Amniotic stem cell (primary cell): ENCODE measurements at regions not wholly inside any gene's neighbourhood (a gene's known extent, or its start where the extent isn't known, plus 50 kb on each side); places are given as distances from the start of the nearest gene placed in this dataset.
A peak's percentile ranks its signal among the peaks of the same experiment; 100 is the strongest.
"Not testable (repeated sequence)": the region's sequence is repeated elsewhere in the genome, so short reads cannot be mapped to it uniquely, and the experiment has no call there.

Source experiments
- DNase-seq: peaks from one replicate; lab custom pipeline; 2025; lab: John Stamatoyannopoulos, UW

DNA sequence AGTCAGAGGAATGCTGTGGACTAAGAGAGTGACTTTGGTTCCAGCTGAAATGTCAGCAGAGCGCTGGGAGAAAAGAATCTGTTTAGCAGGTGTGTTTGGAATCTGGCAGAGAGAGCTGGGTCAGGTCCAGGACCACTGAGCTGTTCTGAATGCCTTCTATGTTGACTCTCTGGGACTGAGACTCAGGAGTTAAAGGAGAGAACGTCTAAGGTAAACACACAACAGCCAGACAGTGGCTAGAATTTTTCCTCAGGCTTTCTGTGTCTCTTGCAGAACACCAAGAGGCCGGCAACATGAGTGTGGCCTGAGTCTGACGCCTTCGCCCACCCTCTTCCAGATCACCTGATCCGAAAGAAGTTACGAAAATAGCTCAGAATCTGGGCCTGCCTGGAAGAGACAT is 107.2 kb upstream of the ZNF462 start:
- no peak for DNase-seq

DNA sequence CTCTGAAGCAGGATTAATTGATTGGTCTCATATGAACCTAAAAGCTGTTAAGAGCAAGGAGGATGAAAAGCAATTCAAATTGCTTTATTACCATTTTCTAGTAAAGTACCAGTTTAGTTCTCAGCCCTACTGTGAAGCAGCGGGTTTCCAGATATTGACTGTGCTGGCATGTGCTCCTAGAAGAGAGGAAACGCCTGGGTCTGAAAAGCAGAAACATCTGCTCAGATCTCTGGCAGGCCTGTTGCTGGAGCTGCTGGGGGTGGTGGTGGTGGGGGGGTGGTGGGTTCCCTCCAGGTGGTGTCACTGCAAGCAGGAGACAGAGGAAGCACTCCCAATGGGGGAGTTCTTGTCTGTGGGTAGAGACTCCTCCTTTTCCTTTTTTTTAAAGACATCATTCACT is 105.5 kb upstream of the ZNF462 start:
- DNase-seq: no peak

DNA sequence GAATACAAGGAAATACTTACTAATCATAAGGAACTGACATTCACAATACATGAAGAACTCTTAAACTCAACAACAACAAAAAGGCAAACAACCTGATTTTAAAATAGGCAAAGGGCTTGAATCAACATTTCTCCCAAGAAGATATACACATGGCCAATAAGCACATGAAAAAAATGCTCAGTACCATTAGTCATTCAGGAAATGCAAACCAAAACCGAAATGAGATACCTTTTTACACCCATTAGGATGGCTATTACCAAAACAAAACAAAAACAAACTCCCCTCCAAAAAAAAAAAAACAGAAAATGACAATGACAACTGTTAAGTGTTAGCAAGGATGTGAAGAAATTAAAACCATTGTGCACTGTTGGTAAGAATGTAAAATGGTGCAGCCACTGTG is 104.1 kb upstream of the ZNF462 start:
- DNase-seq: no peak

GRCh38 chr9:106761493-106761892 is 101.5 kb upstream of the ZNF462 start:
- no peak for DNase-seq

DNA sequence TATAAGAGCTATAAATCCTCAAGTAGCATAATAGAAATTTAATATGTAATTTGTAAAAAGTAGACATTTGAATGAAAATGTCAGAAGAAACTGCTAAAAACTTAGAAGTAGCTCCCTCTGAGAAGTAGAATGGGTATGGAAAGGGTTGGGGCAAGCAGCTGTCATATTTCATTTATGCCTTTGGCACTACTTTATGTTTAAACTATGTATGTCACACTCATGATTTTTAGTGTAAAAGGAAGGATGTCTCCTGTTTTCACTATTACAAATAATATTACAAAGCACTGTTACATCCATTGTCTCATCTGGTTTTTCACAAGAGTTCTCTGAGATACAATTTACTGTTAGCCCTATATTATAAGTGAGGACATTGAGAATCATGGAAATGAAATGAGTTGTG is 96.3 kb upstream of the ZNF462 start:
- no peak for DNase-seq

- DNase-seq: no peak
Observed at GRCh38 chr9:106769331-106769730, 93.6 kb upstream of the ZNF462 start.

GRCh38 chr9:106771608-106772007 is 91.4 kb upstream of the ZNF462 start:
- no peak for DNase-seq

DNA sequence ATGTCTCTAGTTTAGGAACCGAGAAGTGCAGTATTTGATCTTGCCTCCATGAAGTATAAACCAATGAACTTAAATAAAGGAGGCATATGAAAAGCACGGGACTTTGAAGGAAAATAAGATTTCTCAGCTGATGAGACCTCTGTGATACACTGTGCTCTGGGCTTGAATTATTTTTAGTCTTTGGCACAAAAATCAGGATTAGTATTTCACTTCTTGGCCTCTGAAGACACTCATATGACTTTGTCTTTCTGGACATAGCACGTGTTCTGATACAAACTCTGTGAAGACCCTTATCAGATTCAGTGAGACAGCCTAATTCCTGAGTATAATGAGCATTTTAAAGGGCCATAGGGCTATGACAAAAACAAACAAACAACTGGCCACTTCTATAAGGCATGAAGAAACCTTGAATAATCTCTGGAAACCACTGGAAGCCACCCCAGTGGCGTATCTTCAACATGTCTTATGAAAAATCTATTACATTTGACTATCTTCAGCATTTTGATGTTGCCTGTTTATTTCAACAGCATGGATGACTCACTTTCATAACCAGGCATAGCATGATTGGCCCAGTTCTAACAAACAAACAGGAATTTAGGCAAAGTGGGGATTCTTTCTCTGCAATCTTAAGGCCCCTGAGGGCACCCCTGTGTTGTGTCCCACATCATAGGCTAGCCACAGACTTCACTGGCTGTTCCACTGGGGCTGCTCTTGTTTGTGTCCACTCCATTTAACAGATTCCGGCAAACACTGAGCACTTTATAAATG is 90.3 kb upstream of the ZNF462 start:
- no peak for DNase-seq

GRCh38 chr9:106773750-106774149 is 89.2 kb upstream of the ZNF462 start:
- DNase-seq: no peak

DNA sequence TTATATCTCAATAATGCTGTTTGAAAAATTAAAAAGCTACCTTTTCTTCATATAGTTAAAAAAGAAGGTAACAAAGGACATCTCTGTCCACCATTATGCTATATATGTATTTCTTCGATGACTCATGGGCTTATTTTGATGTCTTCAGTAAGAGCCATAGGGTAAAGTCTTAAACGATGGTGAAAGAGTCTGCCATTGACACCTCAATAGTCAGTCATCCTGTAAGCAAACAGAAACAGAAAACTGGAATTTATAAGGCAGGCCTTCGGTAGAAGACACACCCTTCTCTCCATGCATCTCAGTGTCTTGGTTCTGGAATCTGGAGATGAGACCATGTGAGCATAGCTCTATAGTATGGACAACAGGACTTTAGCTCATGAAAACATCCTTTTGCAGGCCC is 87.0 kb upstream of the ZNF462 start:
- no peak for DNase-seq

GRCh38 chr9:106779796-106780195 is 83.2 kb upstream of the ZNF462 start:
- DNase-seq: no peak

GRCh38 chr9:106783121-106783520 is 79.8 kb upstream of the ZNF462 start:
- no peak for DNase-seq

DNA sequence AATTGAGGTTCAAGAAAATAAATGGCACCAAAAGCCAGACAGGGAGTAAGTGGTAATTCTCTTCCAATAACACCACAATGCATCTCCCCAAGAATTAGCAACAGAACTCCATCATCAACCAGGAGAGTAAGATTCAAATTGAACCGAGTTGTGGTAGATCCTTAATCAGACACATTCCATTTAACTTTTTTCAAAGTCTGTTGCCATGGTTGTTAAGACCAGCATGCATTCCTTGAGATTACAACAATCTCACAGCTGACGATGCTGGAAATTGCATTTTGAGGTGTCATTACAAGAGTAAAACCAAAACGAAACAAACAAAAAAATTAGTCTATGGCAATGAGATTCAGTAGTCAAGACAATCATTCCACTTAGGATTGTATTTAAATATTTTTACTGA is 78.9 kb upstream of the ZNF462 start:
- DNase-seq: no peak

GRCh38 chr9:106785200-106785599 is 77.8 kb upstream of the ZNF462 start:
- no peak for DNase-seq

DNA sequence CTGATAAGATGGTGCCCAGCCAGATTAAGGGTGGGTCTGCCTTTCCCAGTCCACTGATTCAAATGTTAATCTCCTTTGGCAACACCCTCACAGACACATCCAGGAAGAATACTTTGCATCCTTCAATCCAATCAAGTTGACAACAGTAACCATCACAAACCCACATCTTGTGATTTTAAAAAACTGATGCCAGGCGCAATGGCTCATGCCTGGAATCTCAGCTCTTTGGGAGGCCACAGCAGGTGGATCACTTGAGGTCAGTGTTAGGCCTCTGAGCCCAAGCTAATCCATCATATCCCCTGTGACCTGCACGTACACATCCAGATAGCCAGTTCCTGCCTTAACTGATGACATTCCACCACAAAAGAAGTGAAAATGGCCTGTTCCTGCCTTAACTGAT is 74.9 kb upstream of the ZNF462 start:
- DNase-seq: not testable (repeated sequence)

DNA sequence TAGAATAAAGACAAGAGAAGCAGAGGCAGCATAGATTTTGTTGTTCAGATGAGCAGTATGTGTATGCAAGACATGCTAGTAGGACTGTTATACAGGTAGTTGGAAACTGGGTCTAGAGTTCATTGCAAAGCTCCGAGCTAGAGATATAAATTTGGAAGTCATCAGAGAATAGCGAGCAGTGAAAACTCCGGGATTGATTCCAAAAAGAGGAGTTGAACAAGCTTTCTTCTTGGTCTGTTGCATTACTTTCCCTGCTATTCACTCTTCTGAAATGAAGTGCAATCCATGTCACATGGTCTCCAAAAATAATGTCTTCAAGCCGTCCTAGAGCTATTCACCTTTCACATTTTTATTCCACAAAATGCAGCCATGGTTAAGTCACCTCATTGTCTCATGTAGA is 67.9 kb upstream of the ZNF462 start:
- no peak for DNase-seq

DNA sequence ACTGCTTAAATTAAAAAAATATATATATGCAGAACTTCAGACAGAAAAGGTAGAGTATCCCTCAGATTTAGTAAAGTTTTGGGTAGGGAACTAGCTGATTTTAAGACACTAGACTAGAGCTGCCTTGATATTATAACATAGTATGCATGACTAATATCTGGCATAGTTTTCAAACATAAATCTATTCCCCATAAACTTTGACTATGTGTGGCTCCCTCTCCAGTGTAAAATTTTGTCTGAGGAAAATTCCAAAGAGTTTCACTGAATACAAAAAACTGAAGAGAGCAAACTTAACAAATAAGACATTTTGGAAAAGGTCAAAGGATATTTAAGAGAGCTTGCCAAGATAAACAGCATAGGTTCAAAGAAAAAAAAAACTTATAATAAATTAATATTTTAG is 66.2 kb upstream of the ZNF462 start:
- no peak for DNase-seq

- DNase-seq: no peak
Observed at GRCh38 chr9:106797299-106797698, 65.7 kb upstream of the ZNF462 start.

GRCh38 chr9:106798016-106798799 is 64.8 kb upstream of the ZNF462 start:
- DNase-seq: no peak

DNA sequence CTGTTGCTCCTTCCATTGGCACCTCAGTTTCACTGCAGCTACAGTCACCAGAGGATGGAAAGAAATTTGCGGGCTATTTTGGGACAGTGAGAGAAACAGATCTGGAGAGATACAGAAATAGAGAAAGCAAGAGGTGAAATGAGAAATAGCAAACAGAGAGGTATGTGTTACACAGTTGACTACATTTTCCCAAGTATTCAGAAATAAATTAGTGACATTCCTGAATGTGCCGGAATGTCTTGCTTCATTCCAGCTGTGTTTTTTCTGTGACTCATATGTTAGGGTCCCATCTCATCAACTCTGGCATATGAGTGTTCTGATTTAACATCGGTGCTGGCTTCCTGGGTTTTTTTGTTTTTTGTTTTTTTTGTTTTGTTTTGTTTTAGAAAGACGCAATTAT is 63.8 kb upstream of the ZNF462 start:
- peak; percentile 18 for DNase-seq

GRCh38 chr9:106800701-106801270 is 62.2 kb upstream of the ZNF462 start:
- peak; percentile 34 for DNase-seq

DNA sequence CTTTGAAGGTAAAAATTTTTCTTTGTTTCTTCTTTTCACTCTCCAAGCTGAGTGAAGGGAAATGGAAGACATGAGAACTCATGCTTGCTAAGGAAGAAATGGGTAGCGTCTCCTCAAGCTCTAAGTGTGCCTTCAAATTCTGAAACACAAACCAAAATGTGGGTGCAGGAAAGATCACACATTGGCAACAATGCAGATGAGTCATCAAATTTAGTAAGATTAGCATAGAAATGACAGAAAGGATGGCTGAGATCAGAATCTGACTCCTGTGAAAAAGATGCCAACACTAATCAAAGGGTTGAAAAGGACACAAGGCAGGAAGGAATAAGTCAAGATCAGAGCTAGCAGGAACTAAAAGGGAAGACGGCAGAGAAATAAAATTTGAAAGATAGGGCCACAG is 61.1 kb upstream of the ZNF462 start:
- no peak for DNase-seq
